Bronchial epithelial cell (primary cell): ENCODE measurements at regions not wholly inside any gene's neighbourhood (a gene's known extent, or its start where the extent isn't known, plus 50 kb on each side); places are given as distances from the start of the nearest gene placed in this dataset.

Experiments
- DNase-seq: peaks from one replicate; pipeline ENCODE4 v3.0.0-alpha.2; 2010; ENCODE audit warnings: low read depth
- FAIRE-seq: peaks from 2 replicates; lab custom pipeline; 2011; peaks lifted over from hg19 to GRCh38; lab: Jason Lieb, UNC
- H3K27me3 ChIP-seq: 2 replicates; pipeline ENCODE4 v1.5.1; 2011; ENCODE audit warnings: low read length; ENCODE audit not compliant: control insufficient read depth, insufficient read depth
- H3K36me3 ChIP-seq: 2 replicates; pipeline ENCODE4 v1.5.1; 2011; ENCODE audit warnings: low read length; ENCODE audit not compliant: control insufficient read depth, insufficient read depth
- H3K4me3 ChIP-seq: 2 replicates; pipeline ENCODE4 v1.5.1; 2011; ENCODE audit warnings: mild to moderate bottlenecking, low read depth, low read length, control low read depth
- TF ChIP-seq, protein P1 (sequence below): IDR thresholded peaks from 2 replicates; pipeline ENCODE4 v1.5.1; 2011; ENCODE audit warnings: mild to moderate bottlenecking, moderate library complexity, low read length, control low read depth, inconsistent platforms; ENCODE audit not compliant: insufficient read depth, severe bottlenecking

- no peak overlapping the region for H3K4me3 ChIP-seq
- no peak for FAIRE-seq
- no peaks in the 10 kb centered on the region for H3K27me3 ChIP-seq
- H3K36me3 ChIP-seq, result no peaks in the 10 kb centered on the region
- peak; percentile 52 for DNase-seq
- TF ChIP-seq, protein P1, sequence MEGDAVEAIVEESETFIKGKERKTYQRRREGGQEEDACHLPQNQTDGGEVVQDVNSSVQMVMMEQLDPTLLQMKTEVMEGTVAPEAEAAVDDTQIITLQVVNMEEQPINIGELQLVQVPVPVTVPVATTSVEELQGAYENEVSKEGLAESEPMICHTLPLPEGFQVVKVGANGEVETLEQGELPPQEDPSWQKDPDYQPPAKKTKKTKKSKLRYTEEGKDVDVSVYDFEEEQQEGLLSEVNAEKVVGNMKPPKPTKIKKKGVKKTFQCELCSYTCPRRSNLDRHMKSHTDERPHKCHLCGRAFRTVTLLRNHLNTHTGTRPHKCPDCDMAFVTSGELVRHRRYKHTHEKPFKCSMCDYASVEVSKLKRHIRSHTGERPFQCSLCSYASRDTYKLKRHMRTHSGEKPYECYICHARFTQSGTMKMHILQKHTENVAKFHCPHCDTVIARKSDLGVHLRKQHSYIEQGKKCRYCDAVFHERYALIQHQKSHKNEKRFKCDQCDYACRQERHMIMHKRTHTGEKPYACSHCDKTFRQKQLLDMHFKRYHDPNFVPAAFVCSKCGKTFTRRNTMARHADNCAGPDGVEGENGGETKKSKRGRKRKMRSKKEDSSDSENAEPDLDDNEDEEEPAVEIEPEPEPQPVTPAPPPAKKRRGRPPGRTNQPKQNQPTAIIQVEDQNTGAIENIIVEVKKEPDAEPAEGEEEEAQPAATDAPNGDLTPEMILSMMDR, result no peak
These were observed 426.6 kb downstream of the OMA1 start for GRCh38 chr1:58119971-58120370.

GRCh38 chr1:58116284-58116683, 430.2 kb downstream of the OMA1 start:
- Histone ChIP-seq H3K4me3 (no peak overlapping the region), H3K27me3 (no peaks in the 10 kb centered on the region), H3K36me3 (no peaks in the 10 kb centered on the region)
- FAIRE-seq (no peak), DNase-seq (peak; percentile 35)
- TF ChIP-seq, protein P1, result no peak

DNA sequence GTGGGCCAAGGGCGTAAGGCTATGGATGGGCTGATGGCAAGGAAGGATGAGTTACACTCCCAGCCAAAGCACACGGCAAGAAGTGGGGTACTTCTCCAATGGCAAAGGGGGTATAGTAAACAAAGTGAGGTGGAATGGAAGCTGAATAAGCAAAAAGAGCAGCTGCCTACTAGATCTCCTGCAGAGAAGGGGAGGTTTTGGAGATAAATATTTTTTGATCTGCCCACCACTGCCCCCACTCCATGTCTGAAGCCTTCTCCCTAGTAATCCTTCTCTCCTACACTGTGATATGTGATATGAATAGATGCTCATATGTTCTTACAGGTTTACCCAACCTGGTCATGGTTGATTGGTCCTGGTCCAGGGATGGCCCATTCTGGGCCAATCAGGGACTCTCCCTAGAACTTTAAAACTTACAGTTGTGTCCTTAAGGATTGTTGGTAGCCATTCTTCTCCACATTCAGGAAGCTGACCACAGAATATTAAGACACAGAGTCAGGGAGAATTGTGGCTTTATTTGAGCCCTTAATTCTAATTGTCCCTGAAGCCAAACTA, 436.8 kb downstream of the OMA1 start:
- DNase-seq (no peak), FAIRE-seq (no peak)
- no peak overlapping the region for H3K4me3 ChIP-seq
- H3K27me3 ChIP-seq, result no peaks in the 10 kb centered on the region
- no peaks in the 10 kb centered on the region for H3K36me3 ChIP-seq
- TF ChIP-seq, protein P1, result no peak

DNA sequence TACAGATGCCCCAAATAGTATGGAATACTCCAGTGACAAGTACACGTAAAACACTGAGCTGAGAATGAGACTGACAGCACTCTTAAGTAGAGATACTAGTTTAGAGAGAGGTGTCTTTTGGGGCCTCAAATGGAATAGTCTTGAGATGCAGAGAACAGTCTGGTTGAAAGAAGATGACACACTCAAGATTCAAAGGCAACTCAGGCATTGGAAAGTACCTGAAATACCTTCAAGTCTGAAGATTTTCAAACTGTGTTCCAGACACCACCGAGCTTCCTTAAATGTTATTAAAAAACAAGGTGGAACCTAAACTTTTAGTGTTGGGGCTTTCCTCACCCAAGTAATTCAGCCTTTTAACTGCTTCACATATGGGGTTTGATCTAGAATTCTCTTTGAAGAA, 437.7 kb downstream of the OMA1 start:
- TF ChIP-seq, protein P1, result no peak
- H3K4me3 ChIP-seq, result no peak overlapping the region
- no peak for FAIRE-seq
- no peak for DNase-seq
- no peaks in the 10 kb centered on the region for H3K27me3 ChIP-seq
- no peaks in the 10 kb centered on the region for H3K36me3 ChIP-seq

GRCh38 chr1:58107943-58108342, 438.6 kb downstream of the OMA1 start:
- no peak overlapping the region for H3K4me3 ChIP-seq
- H3K36me3 ChIP-seq, result no peaks in the 10 kb centered on the region
- no peaks in the 10 kb centered on the region for H3K27me3 ChIP-seq
- FAIRE-seq (no peak), DNase-seq (no peak)
- TF ChIP-seq, protein P1, result no peak

GRCh38 chr1:58104960-58105359, 441.6 kb downstream of the OMA1 start:
- no peak overlapping the region for H3K4me3 ChIP-seq
- no peak for FAIRE-seq

More at GRCh38 chr1:58104960-58105359, 441.6 kb downstream of the OMA1 start:
- Histone ChIP-seq H3K36me3 (no peaks in the 10 kb centered on the region), H3K27me3 (no peaks in the 10 kb centered on the region)
- TF ChIP-seq, protein P1, result no peak
- DNase-seq, result no peak
